GM21367 (cell line): ENCODE measurements at regions not wholly inside any gene's neighbourhood (a gene's known extent, or its start where the extent isn't known, plus 50 kb on each side); places are given as distances from the start of the nearest gene placed in this dataset.
"Not testable (repeated sequence)": the region's sequence is repeated elsewhere in the genome, so short reads cannot be mapped to it uniquely, and the experiment has no call there.

Source experiments
- ATAC-seq: cut with Tn5 transposase; IDR thresholded peaks from one replicate; pipeline ENCODE4 v1.9.1; 2021; ENCODE audit not compliant: unreplicated experiment

GRCh38 chr14:85336257-85336656 lies 193.7 kb upstream of the FLRT2 start:
- ATAC-seq = no peak

GRCh38 chr14:85336817-85337216 lies 193.1 kb upstream of the FLRT2 start:
- ATAC-seq = no peak

- no peak for ATAC-seq
Measured at GRCh38 chr14:85338895-85339294, 191.0 kb upstream of the FLRT2 start.

- ATAC-seq = no peak
Measured at GRCh38 chr14:85342858-85343607, 186.9 kb upstream of the FLRT2 start.

- ATAC-seq = no peak
Measured at GRCh38 chr14:85344171-85344570, 185.8 kb upstream of the FLRT2 start.

GRCh38 chr14:85344847-85345570 lies 184.9 kb upstream of the FLRT2 start:
- no peak for ATAC-seq

- no peak for ATAC-seq
Measured at GRCh38 chr14:85350667-85351066, 179.3 kb upstream of the FLRT2 start.

- not testable (repeated sequence) for ATAC-seq
Measured at GRCh38 chr14:85352588-85352987, 177.4 kb upstream of the FLRT2 start.

- ATAC-seq = no peak
Measured at GRCh38 chr14:85357120-85357519, 172.8 kb upstream of the FLRT2 start.

- no peak for ATAC-seq
Measured at GRCh38 chr14:85358136-85358785, 171.7 kb upstream of the FLRT2 start.

- no peak for ATAC-seq
Measured at GRCh38 chr14:85359505-85359904, 170.4 kb upstream of the FLRT2 start.

- ATAC-seq = no peak
Measured at GRCh38 chr14:85363358-85363757, 166.6 kb upstream of the FLRT2 start.

- no peak for ATAC-seq
Measured at GRCh38 chr14:85366226-85366625, 163.7 kb upstream of the FLRT2 start.

- ATAC-seq = no peak
Measured at GRCh38 chr14:85380881-85381280, 149.1 kb upstream of the FLRT2 start.

- ATAC-seq = no peak
Measured at GRCh38 chr14:85382341-85382740, 147.6 kb upstream of the FLRT2 start.

GRCh38 chr14:85387181-85387580 lies 142.8 kb upstream of the FLRT2 start:
- no peak for ATAC-seq

- no peak for ATAC-seq
Measured at GRCh38 chr14:85390236-85390635, 139.7 kb upstream of the FLRT2 start.

GRCh38 chr14:85391455-85391854 lies 138.5 kb upstream of the FLRT2 start:
- no peak for ATAC-seq

GRCh38 chr14:85391892-85392291 lies 138.1 kb upstream of the FLRT2 start:
- ATAC-seq = no peak

- no peak for ATAC-seq
Measured at GRCh38 chr14:85399186-85399585, 130.8 kb upstream of the FLRT2 start.

- no peak for ATAC-seq
Measured at GRCh38 chr14:85400678-85401077, 129.3 kb upstream of the FLRT2 start.

GRCh38 chr14:85401384-85401783 lies 128.6 kb upstream of the FLRT2 start:
- no peak for ATAC-seq
